IMR-90 (cell line): ENCODE measurements at regions not wholly inside any gene's neighbourhood (a gene's known extent, or its start where the extent isn't known, plus 50 kb on each side); places are given as distances from the start of the nearest gene placed in this dataset.

Experiments used
- ATAC-seq: fragments of 200-7000 bp; cut with Tn5 transposase; 2 replicates; pipeline ENCODE4 v1.9.1; 2020; ENCODE audit warnings: low read depth, mild to moderate bottlenecking, moderate library complexity
- BruUV-seq: library from RNA; stranded (reverse); fragments of 400-500 nt; replicated peaks from 2 replicates; lab custom pipeline; 2021; lab: Mats Ljungman, UMichigan
- CTCF ChIA-PET: fragments of 300-600 bp; formaldehyde crosslinking; extraction: SDS; loops from one replicate; lab custom pipeline; 2021; ENCODE audit warnings: antibody characterized with exemption; lab: Yijun Ruan, JAX
- POLR2A ChIA-PET: fragments of 300-600 bp; sonication (Branson Sonifier 250); formaldehyde crosslinking; loops from one replicate; lab custom pipeline; 2022; ENCODE audit warnings: antibody characterized with exemption; ENCODE audit not compliant: unreplicated experiment; lab: Charles Lee
- DNase-seq: peaks from one replicate; pipeline ENCODE4 v3.0.0; 2013
- H2AFZ ChIP-seq: replicated peaks from 2 replicates; pipeline ENCODE3; 2013; ENCODE audit warnings: low read length, mild to moderate bottlenecking; ENCODE audit not compliant: poor library complexity
- H2AK5ac ChIP-seq: 2 replicates; pipeline ENCODE4 v1.6.1; 2013; ENCODE audit warnings: low read depth, low read length, inconsistent platforms
- H2AK9ac ChIP-seq: replicated peaks from 2 replicates; pipeline ENCODE3; 2013; ENCODE audit warnings: mild to moderate bottlenecking, low read depth, low read length, moderate library complexity; ENCODE audit not compliant: poor library complexity
- H2BK120ac ChIP-seq: 2 replicates; pipeline ENCODE4 v1.6.1; 2013; ENCODE audit warnings: low read depth, low read length, inconsistent platforms
- H2BK15ac ChIP-seq: 3 replicates; pipeline ENCODE4 v1.6.1; 2013; ENCODE audit warnings: low read depth, low read length, inconsistent platforms
- H2BK20ac ChIP-seq: 2 replicates; pipeline ENCODE4 v1.6.1; 2013; ENCODE audit warnings: low read depth, mild to moderate bottlenecking, inconsistent platforms, low read length, moderate library complexity
- H2BK5ac ChIP-seq: 2 replicates; pipeline ENCODE4 v1.6.1; 2013; ENCODE audit warnings: mild to moderate bottlenecking, low read depth, low read length, inconsistent platforms; ENCODE audit not compliant: poor library complexity, severe bottlenecking
- H3K14ac ChIP-seq: replicated peaks from 2 replicates; pipeline ENCODE4 v1.6.1; 2013; ENCODE audit warnings: low read depth, low read length, inconsistent platforms
- H3K18ac ChIP-seq: 2 replicates; pipeline ENCODE4 v1.6.1; 2013; ENCODE audit warnings: low read depth, low read length, control low read depth
- H3K23ac ChIP-seq: 2 replicates; pipeline ENCODE4 v1.6.1; 2013; ENCODE audit warnings: low read depth, low read length, inconsistent platforms
- H3K27ac ChIP-seq: 2 replicates; pipeline ENCODE4 v1.5.1; 2013; ENCODE audit warnings: mild to moderate bottlenecking, control low read depth, low read length; ENCODE audit not compliant: insufficient read depth
- H3K27me3 ChIP-seq: 2 replicates; pipeline ENCODE4 v1.6.1; 2013; ENCODE audit warnings: low read length; ENCODE audit not compliant: control insufficient read depth, insufficient read depth
- H3K36me3 ChIP-seq: 2 replicates; pipeline ENCODE4 v1.6.1; 2013; ENCODE audit warnings: low read length, mixed read lengths; ENCODE audit not compliant: control insufficient read depth, insufficient read depth
- H3K4ac ChIP-seq: 2 replicates; pipeline ENCODE4 v1.6.1; 2013; ENCODE audit warnings: low read depth, low read length, inconsistent platforms
- H3K4me1 ChIP-seq: 2 replicates; pipeline ENCODE4 v1.6.1; 2013; ENCODE audit warnings: low read length, mixed read lengths; ENCODE audit not compliant: control insufficient read depth, insufficient read depth
- H3K4me2 ChIP-seq: 2 replicates; pipeline ENCODE4 v1.6.1; 2013; ENCODE audit warnings: low read depth, mild to moderate bottlenecking, control low read depth, low read length, moderate library complexity
- H3K4me3 ChIP-seq: 2 replicates; pipeline ENCODE4 v1.5.1; 2013; ENCODE audit warnings: low read depth, mild to moderate bottlenecking, control low read depth, low read length, moderate library complexity; ENCODE audit not compliant: insufficient read depth
- H3K56ac ChIP-seq: 2 replicates; pipeline ENCODE4 v1.6.1; 2013; ENCODE audit warnings: low read length, inconsistent platforms; ENCODE audit not compliant: insufficient read depth; ENCODE audit errors: extremely low read depth
- H3K79me1 ChIP-seq, 2 experiments: 2 replicates each; pipeline ENCODE4 v1.6.1; 2013; ENCODE audit warnings: low read length in 2 of 2, inconsistent platforms in 1 of 2, low read depth in 1 of 2
- H3K9ac ChIP-seq: 2 replicates; pipeline ENCODE4 v1.6.1; 2013; ENCODE audit warnings: low read depth, low read length, control low read depth
- H3K9me1 ChIP-seq: 2 replicates; pipeline ENCODE4 v1.6.1; 2013; ENCODE audit warnings: low read length, inconsistent platforms; ENCODE audit not compliant: insufficient read depth
- H3K9me3 ChIP-seq: 2 replicates; pipeline ENCODE4 v1.6.1; 2013; ENCODE audit warnings: low read length; ENCODE audit not compliant: control insufficient read depth, insufficient read depth
- H4K20me1 ChIP-seq: 2 replicates; pipeline ENCODE4 v1.6.1; 2013; ENCODE audit warnings: low read length, inconsistent platforms; ENCODE audit not compliant: insufficient read depth
- H4K5ac ChIP-seq: 2 replicates; pipeline ENCODE4 v1.6.1; 2013; ENCODE audit warnings: mild to moderate bottlenecking, low read depth, low read length, control low read depth
- H4K8ac ChIP-seq, 2 experiments: 2 replicates each; pipeline ENCODE4 v1.6.1; 2013; ENCODE audit warnings: low read depth in 2 of 2, low read length in 2 of 2, control low read depth in 1 of 2, inconsistent platforms in 1 of 2
- H4K91ac ChIP-seq: 2 replicates; pipeline ENCODE4 v1.6.1; 2013; ENCODE audit warnings: low read depth, low read length, inconsistent platforms; ENCODE audit not compliant: insufficient read depth
- BHLHE40 ChIP-seq: fragments of 150-350 bp; IDR thresholded peaks from 2 replicates; pipeline ENCODE4 v1.6.1; 2016; ENCODE audit warnings: mild to moderate bottlenecking, low read depth, low read length
- CEBPB ChIP-seq: IDR thresholded peaks from 2 replicates; pipeline ENCODE4 v1.6.1; 2012; ENCODE audit warnings: low read depth, low read length, improper control_type of control experiment
- CHD1 ChIP-seq: IDR thresholded peaks from 2 replicates; pipeline ENCODE4 v1.6.1; 2012; ENCODE audit warnings: low read depth, low read length, improper control_type of control experiment
- POLR2A ChIP-seq: IDR thresholded peaks from 2 replicates; pipeline ENCODE4 v1.6.1; 2012; ENCODE audit warnings: mild to moderate bottlenecking, low read depth, low read length
- RCOR1 ChIP-seq: IDR thresholded peaks from 2 replicates; pipeline ENCODE4 v1.6.1; 2012; ENCODE audit warnings: mild to moderate bottlenecking, low read length, improper control_type of control experiment; ENCODE audit not compliant: insufficient replicate concordance
- SMC3 ChIP-seq: fragments of 150-350 bp; IDR thresholded peaks from 2 replicates; pipeline ENCODE4 v1.6.1; 2016; ENCODE audit warnings: low read depth, mild to moderate bottlenecking, antibody characterized with exemption, low read length, moderate library complexity
- WGBS, 2 experiments: methylation state at CpG; one replicate each; pipeline versions ENCODE4 v1.1.5 to v1.1.7; 2013; ENCODE audit warnings: missing lambda C conversion rate in 2 of 2; ENCODE audit not compliant: insufficient read length in 1 of 2; ENCODE audit errors: extremely low coverage in 2 of 2; 5-methylcytosine and 5-hydroxymethylcytosine counted together
- dilution Hi-C: fragments of 300-500 bp; cut with HindIII; formaldehyde crosslinking; loops from one replicate; pipeline ENCODE4 v1.14.3; 2018; ENCODE audit warnings: low sequenced_read_pairs; ENCODE audit not compliant: unreplicated experiment
- in situ Hi-C: fragments of 300-500 bp; cut with MboI; formaldehyde crosslinking; loops from 3 replicates; pipeline ENCODE4 v1.14.3; 2019; ENCODE audit warnings: low sequenced_read_pairs, inconsistent platforms, mixed read lengths
- intact Hi-C: fragments of 100-400 bp; cut with micrococcal nuclease; formaldehyde crosslinking; loops from 2 replicates; pipeline ENCODE4 v1.10.0; 2022

- dilution Hi-C loops (no loop called here), in situ Hi-C loops (no loop called here), intact Hi-C loops (no loop called here)
- no peak overlapping the region for H2AFZ ChIP-seq
- no peak for TF ChIP-seq BHLHE40
- TF ChIP-seq RCOR1: no peak
- TF ChIP-seq SMC3: no peak
- TF ChIP-seq CEBPB: no peak
- TF ChIP-seq CHD1: no peak
- no peak for TF ChIP-seq POLR2A
- H3K4me1 ChIP-seq: no peaks in the 10 kb centered on the region
- no peak overlapping the region for H3K23ac ChIP-seq
- no peak overlapping the region for H3K4me2 ChIP-seq
- H3K27ac ChIP-seq: no peak overlapping the region
- H2AK9ac ChIP-seq: no peak overlapping the region
- no peaks in the 10 kb centered on the region for H3K27me3 ChIP-seq
- DNase-seq (no peak), ATAC-seq (no peak)
- H2BK20ac ChIP-seq: no peak overlapping the region
- BruUV-seq: no TSS peak
- no peaks in the 10 kb centered on the region for H3K9me1 ChIP-seq
- no peak overlapping the region for H2BK5ac ChIP-seq
- no peak overlapping the region for H3K56ac ChIP-seq
- H3K14ac ChIP-seq: no peak overlapping the region
- POLR2A ChIA-PET: no interaction called here
- no peak overlapping the region for H3K4me3 ChIP-seq
- 14% methylated on average over 1 of the region's 8 CpGs; no CpG with 5 or more reads in 1 of the 2 experiments for WGBS, 2 experiments
- H3K79me1 ChIP-seq: no peaks in the 10 kb centered on the region
- H3K18ac ChIP-seq: no peak overlapping the region
- no peak overlapping the region for H2BK120ac ChIP-seq
- H4K5ac ChIP-seq: no peak overlapping the region
- no peak overlapping the region for H4K8ac ChIP-seq
- H3K36me3 ChIP-seq: no peaks in the 10 kb centered on the region
- H2AK5ac ChIP-seq: no peak overlapping the region
- H3K9me3 ChIP-seq: no peaks in the 10 kb centered on the region
- H4K20me1 ChIP-seq: no peaks in the 10 kb centered on the region
- H3K9ac ChIP-seq: no peak overlapping the region
- CTCF ChIA-PET: no interaction called here
- H3K4ac ChIP-seq: no peak overlapping the region
- no peak overlapping the region for H4K91ac ChIP-seq
- H2BK15ac ChIP-seq: no peak overlapping the region
Observed at GRCh38 chr6:28803337-28803709, 120.5 kb downstream of the TRIM27 start.
